ENCODE measurements at regions not wholly inside any gene's neighbourhood (a gene's known extent, or its start where the extent isn't known, plus 50 kb on each side); places are given as distances from the start of the nearest gene placed in this dataset.

GRCh38 chr3:68057637-68058320, 403.4 kb upstream of the SUCLG2 start:
- peak; percentile 47 for DNase-seq (ENCODE audit: low read depth)

GRCh38 chr3:68056556-68056955, 402.1 kb upstream of the SUCLG2 start:
- DNase-seq (ENCODE audit: low read depth) = no peak

DNA sequence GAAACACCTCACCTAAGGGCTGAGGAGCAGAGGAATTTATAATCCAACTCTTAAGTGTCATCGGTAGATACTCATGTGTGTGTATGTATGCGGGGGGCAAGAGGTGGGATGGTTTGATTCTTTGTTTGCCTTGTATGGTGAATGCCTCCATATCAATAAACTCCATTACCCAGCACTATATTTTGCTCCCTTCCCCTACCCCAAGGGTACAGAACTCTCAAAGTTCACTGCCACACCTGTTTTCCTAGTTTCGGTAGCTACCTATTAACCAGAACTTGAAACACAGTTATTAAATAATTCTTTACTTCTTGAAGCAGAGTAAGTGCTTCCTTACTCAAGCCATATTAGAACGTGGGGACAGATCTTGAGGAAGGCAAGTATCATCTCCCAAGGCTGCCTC, 400.8 kb upstream of the SUCLG2 start:
- DNase-seq (ENCODE audit: low read depth) = no peak

DNA sequence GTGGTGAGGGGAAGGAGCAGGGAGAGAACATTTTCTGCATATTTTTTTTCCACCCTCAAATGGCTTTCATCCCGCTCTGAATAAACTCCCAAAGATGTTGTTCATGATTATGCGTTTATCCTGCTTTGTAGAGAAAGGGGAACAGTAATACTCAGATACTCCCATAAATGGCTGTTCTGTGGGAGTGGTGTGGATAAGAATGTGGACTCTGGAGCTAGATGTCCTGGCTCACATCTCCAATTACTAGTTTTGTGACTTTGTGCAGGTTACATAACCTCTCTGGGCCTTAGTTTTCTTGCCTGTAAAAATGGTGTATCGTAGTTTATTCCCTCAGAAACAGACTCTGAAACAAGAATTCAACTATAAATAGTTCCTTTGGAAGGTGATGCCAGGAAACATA, 395.4 kb upstream of the SUCLG2 start:
- no peak for DNase-seq (ENCODE audit: low read depth)

GRCh38 chr3:68045976-68046375, 391.6 kb upstream of the SUCLG2 start:
- no peak for DNase-seq (ENCODE audit: low read depth)

DNA sequence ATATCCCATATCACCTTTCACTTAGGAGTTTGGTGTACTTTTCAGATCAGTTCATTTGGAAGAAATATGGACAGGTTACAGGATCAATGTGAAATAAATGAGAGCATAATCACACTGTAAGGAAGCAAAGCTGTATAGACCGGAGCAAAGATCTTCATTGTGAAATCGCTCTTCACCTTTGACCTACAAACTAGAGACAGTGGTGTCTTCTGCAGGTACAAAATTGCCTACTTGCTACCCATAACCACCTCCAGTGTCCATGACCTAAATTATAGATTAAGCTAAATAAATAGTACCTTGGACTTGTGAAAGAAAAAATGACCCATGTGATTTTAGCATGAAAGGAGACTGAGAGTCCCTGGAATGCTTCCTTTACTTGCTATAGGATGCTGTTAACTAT, 379.5 kb upstream of the SUCLG2 start:
- DNase-seq (ENCODE audit: low read depth) = no peak

DNA sequence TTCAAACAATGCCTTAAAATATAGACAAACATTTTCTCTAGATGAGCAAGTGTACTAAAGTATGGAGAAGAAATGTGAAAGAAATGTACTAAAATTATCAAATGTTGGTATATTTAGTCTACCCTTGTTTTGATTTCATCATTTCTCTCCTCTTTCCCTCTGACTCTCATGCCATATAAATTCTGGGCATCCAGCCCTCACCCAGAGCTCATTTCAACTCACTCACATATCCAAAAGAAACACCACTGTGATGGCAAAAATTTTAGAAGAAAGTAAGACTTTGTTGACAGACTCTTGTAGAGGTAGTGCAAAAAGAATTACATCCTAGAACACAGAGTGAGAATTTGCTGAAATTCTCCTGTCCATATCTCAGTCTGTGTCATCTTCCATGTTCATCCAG, 377.8 kb upstream of the SUCLG2 start:
- DNase-seq (ENCODE audit: low read depth) = no peak

DNA sequence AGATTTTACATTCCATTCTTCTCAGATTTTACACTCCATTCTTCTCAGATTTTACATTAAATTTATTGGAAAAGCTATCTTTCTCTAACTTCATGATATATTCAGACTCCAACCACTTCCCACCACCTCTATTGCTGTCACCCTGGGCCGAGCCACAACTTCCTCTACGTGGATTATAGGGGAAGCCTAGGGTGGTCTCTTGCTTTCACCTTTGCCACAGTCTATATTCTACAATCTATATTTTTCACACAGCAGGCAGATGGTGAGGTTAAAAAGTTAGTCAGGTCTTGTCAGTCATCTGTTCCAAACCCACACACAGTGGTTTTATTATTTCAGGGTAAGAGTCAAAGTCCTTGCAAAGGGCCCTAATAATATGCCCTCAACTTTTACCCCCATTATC, 370.8 kb upstream of the SUCLG2 start:
- no peak for DNase-seq (ENCODE audit: low read depth)

- DNase-seq (ENCODE audit: low read depth) = no peak
Observed at GRCh38 chr3:68019876-68020275, 365.5 kb upstream of the SUCLG2 start.

DNA sequence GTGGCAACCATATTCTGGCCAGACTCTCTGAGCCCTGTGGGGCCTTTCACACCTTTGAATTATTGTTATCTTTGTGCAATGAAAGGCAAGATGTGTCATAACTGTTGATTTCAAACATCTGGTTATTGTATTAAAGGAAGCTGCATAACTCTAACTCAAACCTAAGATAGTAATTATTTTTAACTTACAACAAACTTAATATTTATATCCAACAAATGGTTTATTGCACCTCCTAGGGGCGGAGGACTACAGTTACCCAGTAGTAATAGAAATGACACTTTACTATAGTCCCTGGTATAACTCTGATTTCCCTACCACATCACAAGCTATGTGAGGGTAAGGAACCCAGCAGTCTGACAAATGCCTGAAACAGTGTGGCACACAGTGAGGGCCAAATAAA, 363.9 kb upstream of the SUCLG2 start:
- no peak for DNase-seq (ENCODE audit: low read depth)

- DNase-seq (ENCODE audit: low read depth) = no peak
Observed at GRCh38 chr3:68017069-68017468, 362.7 kb upstream of the SUCLG2 start.

GRCh38 chr3:68009900-68010299, 355.5 kb upstream of the SUCLG2 start:
- DNase-seq (ENCODE audit: low read depth) = no peak

DNA sequence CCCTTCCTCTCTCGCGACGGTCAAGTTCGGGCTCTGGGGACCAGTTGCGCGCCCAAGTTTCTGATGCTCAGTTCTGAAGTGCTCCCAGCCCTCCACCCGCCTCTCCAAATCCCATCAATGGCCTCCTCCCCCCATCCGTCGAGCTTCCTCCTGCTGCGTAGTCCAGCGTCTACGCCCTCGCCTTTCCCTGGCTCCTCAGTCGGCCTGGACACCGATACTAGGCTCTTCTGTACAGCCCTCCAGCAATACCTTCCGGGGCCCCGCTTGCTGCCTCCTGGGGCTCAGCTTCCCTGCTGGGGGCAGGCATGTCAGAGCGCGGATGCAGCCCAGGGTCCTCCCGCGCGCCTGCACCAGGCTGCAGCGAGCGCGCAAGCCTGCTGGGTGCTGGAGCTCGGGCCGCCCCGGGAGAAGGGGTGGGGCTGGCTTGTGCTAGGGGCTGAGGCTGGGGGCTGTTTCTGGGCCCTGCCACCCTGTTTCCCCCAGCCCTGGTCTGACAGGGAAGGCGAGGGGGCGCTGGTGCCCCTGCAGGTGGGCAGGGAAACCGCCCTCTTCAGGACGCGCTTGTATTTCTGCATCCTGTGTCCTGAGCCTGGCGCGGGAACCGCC, 353.3 kb upstream of the SUCLG2 start:
- peak; percentile 4 for DNase-seq (ENCODE audit: low read depth)

GRCh38 chr3:68006646-68007045, 352.2 kb upstream of the SUCLG2 start:
- DNase-seq (ENCODE audit: low read depth) = no peak

DNA sequence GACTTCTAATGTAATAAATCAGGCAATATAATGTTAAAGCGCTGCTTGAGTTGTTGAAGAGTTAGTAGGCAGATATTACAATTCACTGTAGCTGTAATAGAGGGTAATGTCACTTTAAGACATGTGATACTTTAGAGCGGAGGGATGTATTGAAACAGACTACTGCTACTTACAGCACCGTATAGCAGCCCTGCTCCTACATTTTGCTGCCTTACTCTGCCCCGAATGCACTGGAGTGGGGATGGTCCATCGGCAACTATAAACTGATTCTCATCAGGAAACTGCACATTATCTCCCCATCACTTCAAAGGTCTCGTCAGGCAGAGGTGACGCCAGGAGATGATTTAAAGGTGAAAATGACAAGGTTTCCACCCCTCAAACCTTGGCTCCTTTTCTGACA, 349.7 kb upstream of the SUCLG2 start:
- DNase-seq (ENCODE audit: low read depth) = no peak

DNA sequence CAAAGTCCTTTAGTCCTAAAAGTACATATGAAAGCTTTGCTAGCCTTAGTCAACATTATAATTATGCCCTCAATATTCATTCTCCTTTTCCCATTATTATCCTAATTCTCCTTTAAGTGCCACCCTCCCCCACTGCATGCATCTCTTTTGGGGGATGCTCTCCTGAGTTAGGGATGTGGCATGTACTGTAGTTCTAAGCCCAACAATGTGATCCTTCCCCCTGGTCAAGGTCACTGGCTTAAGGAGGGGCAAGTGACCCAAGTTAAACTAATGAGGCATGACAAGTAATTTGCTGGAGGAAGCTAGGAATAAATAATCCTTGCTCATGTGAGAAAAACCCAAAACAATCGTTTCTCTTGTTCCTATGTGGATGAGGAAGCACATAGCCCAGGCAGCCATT, 343.9 kb upstream of the SUCLG2 start:
- no peak for DNase-seq (ENCODE audit: low read depth)

DNA sequence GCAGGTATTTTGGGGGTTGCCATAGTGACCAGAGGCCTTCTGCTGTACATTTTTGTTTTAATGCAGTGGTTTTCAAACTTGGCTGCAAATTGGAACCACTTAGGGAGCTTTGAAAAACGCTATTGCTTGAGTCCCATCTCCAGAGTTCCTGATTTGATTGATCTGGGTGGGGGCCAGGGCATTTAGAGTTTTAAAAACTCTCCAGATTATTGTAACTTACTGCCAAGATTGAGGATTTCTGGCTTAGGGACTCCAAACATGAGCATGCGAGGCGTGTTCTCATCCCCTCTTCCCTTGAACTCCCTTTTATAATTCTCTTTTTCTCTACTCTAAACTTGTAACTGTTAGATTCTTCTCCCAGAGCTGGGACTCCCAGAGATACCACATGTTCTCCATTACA, 340.8 kb upstream of the SUCLG2 start:
- no peak for DNase-seq (ENCODE audit: low read depth)

GRCh38 chr3:67986706-67987105, 332.3 kb upstream of the SUCLG2 start:
- no peak for DNase-seq (ENCODE audit: low read depth)

DNA sequence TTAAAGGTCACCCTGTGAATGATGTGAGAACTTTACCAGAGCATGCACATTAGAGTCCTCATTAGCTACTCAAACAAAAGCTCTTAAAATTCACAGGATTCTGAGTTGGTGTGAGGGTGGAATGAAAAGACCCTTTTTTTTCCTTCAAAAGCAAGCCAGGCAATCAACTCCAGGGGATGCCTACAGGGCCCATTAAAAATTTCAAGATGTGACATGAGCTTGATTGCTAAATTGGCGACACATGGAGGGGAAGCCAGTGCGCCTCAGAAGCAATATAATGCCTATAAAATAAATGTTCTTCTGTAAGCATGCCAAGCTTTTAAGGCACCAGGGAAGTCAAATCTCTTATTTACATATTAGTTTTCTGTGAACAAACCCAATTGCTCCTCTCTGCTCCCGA, 328.8 kb upstream of the SUCLG2 start:
- DNase-seq (ENCODE audit: low read depth) = no peak

GRCh38 chr3:67981077-67981476, 326.7 kb upstream of the SUCLG2 start:
- no peak for DNase-seq (ENCODE audit: low read depth)

GRCh38 chr3:67979342-67979741, 324.9 kb upstream of the SUCLG2 start:
- no peak for DNase-seq (ENCODE audit: low read depth)

- no peak for DNase-seq (ENCODE audit: low read depth)
Observed at GRCh38 chr3:67977762-67978161, 323.4 kb upstream of the SUCLG2 start.

DNA sequence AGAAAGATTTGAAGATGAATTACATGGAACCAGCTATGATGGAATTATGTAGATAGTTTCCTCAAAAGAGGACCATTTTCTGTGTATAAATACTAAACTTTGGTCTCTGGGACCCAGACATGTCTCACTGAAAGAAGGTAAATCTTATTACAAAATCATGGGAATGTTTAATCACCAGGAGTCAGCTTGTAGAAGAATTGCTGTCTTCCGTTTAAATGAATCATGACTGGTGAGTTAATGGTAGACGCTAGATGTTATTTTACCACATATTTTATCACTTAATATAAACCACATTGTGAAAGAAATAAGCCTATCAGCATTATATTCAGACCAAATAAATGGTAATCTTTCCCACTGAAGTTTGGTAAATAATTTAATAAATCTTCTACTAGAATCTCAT, 322.3 kb upstream of the SUCLG2 start:
- no peak for DNase-seq (ENCODE audit: low read depth)

DNA sequence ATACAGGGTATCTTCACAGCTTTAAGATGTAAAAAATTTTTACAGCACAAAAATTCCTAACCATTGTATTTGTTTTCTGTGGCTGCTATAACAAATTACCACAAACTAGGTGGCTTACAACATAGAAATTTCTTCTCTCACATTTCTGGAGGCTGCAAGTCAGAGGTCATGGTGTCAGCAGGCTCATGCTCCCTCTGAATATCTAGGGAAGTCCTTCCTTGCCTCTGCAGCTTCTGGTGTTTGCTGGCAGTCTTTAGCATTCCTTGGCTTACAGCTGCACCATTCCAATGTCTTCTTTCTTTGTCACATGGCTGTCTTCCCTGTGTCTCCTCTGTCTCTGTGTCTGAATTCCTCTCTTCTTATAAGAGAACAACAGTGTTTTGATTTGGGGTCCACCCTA, 310.2 kb upstream of the SUCLG2 start:
- DNase-seq (ENCODE audit: low read depth) = no peak

Data from activated T-cell treated with anti-CD3 and anti-CD28 coated beads for 24 hours (primary cell).